HUDEP-2 (cell line): ENCODE measurements at regions not wholly inside any gene's neighbourhood (a gene's known extent, or its start where the extent isn't known, plus 50 kb on each side); places are given as distances from the start of the nearest gene placed in this dataset.

Experiments
- DNase-seq, 76 experiments: peaks; one replicate each; lab custom pipeline; 2025; ENCODE audit not compliant: unreplicated experiment in 76 of 76; lab: John Stamatoyannopoulos, UW

DNA sequence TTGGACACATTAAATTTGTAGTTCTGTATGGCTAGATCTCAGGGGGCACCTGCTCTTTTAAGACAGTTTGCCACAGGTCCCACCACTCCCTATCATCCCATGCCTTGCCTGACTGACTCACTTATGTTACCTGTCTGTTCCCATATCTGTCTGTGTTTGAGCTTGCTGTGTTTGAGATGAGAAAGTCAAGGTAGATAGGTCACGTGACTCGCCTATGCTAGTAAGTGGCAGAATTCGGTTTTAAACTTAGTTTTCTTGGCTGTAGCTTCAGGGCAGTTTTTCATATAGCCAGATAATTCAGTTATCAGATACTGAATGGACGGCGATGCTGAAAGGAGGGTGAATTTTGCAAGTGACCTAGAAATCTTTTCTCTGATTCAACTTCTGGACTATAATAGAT, 348.4 kb downstream of the RPS24 start:
- no peak for DNase-seq

- DNase-seq: no peak
Measured at GRCh38 chr10:78382772-78383171, 349.1 kb downstream of the RPS24 start.

- DNase-seq: no peak
Measured at GRCh38 chr10:78383378-78384048, 349.9 kb downstream of the RPS24 start.

DNA sequence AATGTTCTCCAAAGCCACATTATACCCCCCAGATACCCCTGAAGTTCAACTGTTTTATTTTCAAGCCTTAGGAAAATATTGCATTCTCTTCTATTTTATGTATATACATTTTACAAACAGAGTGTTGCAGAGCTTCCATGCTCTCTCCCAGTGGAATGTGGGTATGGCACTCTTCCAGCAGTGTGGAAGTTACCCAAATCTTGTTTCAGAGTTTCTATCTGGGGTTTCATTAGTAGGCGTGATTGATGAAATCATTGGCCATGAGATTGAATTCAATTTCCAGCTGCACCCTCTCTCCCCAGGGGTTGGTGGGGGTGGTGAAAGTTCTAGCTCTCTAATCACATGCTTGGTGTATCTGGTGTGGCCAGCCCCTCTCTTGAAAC, 350.4 kb downstream of the RPS24 start:
- DNase-seq: no peak

GRCh38 chr10:78385599-78385998, 351.9 kb downstream of the RPS24 start:
- DNase-seq: no peak

GRCh38 chr10:78386509-78386908, 352.8 kb downstream of the RPS24 start:
- DNase-seq: no peak

GRCh38 chr10:78388331-78389050, 354.8 kb downstream of the RPS24 start:
- DNase-seq: no peak

DNA sequence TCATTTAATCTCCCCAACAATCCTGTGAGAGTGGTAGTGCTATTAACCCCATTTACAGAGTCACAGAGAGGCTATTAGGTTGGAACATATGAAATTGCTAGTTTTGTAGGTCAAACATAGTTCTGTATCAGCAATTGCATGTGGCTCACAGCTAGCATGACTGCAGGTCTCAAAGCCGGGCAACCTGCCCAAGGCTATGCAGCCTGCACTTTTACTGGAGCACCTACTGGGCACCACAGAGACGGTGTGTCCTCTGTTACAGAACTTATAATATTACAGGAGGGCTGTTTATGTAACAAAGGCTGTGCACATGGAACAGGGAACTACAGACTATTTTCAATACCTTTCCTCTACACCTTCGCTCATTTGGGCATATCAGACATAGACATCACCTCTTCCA, 355.8 kb downstream of the RPS24 start:
- DNase-seq: no peak

- DNase-seq: no peak
Measured at GRCh38 chr10:78390051-78390450, 356.4 kb downstream of the RPS24 start.

DNA sequence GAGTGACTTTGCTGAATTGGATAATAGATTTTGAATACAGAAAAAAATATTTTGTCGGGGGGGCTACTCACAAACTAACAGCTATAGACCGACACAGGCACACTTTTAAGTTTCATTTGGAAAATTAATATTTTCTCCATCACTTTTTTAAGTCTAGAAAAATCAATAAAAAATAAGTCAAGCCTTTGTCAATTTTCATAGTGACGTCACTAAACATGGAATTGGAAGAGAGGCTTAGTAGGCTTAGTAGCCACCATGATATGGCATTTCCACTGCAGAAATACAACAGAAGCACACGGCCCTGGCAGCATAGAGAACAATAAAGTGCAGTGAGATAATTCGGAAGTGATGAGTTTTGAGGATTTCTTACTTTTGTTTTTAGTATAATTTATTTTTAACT, 357.2 kb downstream of the RPS24 start:
- no peak for DNase-seq

DNA sequence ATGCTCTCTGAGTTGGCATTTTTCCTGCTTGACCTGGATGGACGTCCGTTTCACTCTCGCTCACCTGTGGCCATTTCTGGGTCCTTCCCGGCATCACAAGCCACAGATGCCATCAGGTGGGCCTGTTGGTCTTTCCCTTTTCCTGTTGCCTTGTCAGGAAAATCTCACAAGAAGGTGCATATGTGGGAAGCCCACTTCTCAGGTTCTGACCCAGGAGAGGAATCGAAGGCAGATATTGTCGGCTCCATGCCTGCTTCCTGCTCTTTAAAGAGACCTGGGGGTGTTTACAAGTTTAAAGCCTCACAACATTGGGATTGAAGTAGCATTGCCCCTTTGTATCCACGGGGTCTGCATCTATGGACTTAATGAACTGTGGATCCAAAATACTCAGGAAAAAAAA, 357.9 kb downstream of the RPS24 start:
- DNase-seq: no peak

DNA sequence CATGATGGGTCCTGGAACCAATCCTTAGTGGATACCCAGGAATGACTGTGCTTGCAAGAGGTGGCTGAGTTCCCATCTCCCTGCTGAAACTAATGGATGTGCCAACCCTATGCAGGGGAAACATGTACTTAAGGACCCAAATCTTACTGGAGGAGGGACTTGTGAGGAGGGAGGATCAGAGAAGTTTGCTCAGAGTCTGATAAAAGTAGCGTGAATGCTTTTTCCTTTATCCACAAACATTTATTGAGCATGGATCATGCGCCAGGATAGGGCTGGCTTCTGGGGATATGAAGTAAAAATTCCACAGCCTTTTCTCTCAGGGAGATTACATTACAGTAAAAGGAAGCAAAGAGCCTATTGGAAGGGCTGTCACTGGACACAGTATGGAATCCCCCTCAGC, 358.5 kb downstream of the RPS24 start:
- DNase-seq: no peak

DNA sequence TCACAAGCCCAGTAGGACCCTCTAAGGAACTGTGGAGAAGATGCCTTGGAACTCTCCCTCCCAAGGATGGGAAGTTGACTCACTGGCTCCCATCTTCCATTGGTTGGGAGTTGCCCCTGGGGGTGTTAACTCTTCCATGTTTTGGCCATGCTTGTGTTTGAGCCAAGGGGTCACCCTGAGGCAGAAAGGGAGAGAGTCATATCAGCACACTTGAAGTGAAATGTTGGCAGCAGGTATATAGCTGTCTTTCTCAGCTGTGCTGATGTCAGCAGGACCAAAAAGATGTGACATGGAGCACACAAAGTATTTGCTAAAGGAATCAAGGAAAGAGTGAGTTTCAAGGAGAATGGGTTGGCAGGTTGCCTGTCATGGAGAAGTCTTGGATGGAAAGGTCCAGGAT, 359.4 kb downstream of the RPS24 start:
- DNase-seq: no peak

DNA sequence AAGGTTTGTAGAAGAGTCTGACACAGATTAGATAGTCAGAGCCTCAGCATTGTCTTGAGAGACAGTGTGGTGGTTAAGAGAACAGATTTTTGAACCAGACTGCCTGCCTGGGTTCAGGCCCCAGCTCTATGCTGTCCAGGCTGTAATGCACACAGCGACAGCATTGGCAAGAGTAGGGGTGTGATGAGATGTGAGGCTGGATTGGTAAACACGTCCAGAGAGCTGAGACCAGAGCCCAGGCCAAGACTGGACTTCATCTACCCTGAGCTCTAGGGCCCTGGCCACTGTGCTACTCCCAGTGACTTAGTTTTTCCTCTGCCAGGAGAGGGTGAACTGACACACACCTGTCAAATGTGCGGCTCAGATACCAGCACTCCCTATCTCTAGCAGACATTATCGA, 360.4 kb downstream of the RPS24 start:
- no peak for DNase-seq

GRCh38 chr10:78395162-78395561, 361.5 kb downstream of the RPS24 start:
- DNase-seq: no peak

DNA sequence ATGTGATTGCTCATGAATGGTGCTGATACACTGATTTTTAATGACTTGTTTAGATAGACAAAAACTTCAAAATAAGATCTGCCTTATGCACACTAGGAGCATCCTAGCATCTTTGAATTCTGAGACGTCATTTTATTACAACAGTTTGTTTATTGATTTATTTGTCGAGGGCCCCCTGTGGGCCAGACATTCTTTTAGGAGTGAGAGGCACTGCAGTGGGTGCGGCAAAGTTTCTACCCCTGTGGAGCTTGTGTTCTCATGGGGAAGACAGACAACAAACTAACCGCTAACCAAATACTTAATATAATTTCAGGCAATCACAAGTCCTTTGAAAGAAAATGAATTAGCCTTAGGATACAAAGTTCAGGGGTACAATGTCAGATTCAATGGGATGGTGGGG, 363.1 kb downstream of the RPS24 start:
- no peak for DNase-seq

GRCh38 chr10:78397786-78398185, 364.1 kb downstream of the RPS24 start:
- DNase-seq: no peak

- DNase-seq: no peak
Measured at GRCh38 chr10:78398382-78398781, 364.7 kb downstream of the RPS24 start.

DNA sequence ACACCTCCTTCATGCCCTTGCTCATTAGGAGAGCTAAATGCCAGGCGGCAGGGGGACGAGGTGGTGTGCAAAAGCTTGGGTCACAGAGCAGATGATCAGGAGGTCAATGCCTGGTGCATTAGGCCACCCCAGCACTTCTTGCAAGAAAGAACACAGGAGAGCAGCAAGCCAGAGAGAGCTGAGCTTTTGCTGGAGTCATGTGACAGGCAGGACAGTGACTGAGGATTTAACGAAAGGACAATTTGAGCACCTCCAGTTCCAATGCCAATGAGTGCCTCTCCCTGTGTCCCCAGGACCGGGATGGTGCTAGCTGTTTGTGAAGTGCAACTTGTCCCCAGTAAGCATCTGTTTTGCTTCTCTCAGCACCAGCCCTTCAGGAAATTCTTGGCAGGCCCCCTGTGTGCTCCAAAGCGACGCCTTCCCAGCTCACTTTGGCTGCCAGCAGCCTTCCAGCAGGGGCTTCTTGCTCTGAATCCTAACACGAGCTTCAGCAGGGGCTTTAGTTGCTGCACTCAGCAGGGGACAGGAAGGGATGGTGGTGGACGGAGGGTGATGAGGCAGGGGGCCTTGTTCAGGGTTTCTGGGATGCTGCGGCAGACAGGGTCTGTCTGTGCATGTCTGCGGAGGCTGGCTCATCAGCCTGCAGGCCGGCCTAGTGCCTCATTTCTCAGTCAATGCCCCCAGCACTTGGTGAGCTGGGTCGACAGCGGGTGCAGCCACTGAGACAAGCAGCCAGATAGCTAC, 368.1 kb downstream of the RPS24 start:
- no peak for DNase-seq

- no peak for DNase-seq
Measured at GRCh38 chr10:78402591-78402990, 368.9 kb downstream of the RPS24 start.

DNA sequence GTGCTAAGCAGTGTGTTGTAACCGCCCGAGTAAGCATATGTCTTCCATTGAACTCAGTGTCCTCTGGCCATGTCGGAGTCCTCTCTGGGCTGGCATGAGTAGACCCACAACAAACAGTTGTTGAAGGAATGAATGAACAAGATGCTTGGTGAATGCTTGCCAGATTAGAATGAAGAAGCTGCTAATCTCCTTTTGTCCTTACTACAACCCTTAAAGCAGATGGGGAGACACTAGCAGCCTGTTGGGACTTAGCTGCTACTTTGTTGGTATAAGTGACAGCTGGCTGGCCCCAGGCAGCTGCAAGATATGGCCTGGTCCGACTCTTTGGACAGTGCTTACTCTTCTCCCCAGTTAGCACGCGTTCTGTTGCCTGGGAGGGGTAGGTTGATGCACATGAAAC, 370.1 kb downstream of the RPS24 start:
- no peak for DNase-seq

DNA sequence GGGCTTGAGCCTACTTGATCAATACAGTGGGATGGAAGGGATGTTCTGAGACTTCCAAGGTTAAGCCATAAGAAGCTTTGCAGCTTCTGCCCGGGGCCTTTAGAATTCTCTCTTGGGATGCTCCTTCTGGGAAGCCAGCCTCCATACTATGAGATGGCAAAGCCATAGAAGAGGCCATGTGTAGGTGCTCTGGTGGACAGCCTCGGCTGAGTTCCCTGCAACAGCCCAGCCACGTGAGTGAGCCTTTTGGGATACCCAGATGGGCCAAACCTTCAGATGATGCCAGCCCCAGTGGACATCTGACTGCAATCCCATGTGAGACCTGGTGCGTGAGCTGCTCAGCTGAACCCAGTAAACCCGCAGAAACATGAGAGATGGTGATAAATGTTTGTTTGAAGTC, 370.6 kb downstream of the RPS24 start:
- no peak for DNase-seq
